Skin epidermis (tissue), 12 donors: ENCODE measurements at regions not wholly inside any gene's neighbourhood (a gene's known extent, or its start where the extent isn't known, plus 50 kb on each side); places are given as distances from the start of the nearest gene placed in this dataset.

ENCODE experiments used
- H3K27ac ChIP-seq, 21 experiments: fragments of 200-600 bp; sonication (generic) in 11 of 21; one replicate each; pipeline ENCODE4 v1.5.0; 2020; ENCODE audit warnings: mild to moderate bottlenecking in 3 of 21, inconsistent platforms in 2 of 21, moderate library complexity in 2 of 21
- H3K4me3 ChIP-seq, 7 experiments: fragments of 200-600 bp; sonication (generic) in 2 of 7; one replicate each; pipeline ENCODE4 v1.5.0; 2020; ENCODE audit warnings: inconsistent platforms in 2 of 7, mild to moderate bottlenecking in 2 of 7, moderate library complexity in 1 of 7

DNA sequence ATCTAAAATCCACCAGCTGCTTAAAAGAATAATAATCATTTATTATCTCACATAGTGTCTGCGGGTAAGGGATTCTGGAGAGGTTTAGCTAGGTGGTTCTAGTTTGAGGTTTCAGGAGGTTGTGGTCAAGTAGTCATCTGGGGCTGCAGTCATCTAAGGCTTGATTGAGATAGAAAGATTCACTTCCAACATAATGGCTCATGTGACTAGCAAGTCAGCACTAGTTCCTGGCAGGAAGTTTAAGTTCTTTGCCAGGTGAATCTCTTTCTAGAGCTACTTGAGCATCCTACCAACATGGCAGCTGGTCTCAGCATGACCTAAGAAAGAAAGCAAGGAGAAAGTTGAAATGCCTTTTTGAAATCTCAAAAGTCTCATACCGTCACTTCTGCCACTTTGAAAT lies 128.8 kb downstream of the EDN1 start:
- no peak overlapping the region for H3K4me3 ChIP-seq
- H3K27ac ChIP-seq, result no peak overlapping the region

DNA sequence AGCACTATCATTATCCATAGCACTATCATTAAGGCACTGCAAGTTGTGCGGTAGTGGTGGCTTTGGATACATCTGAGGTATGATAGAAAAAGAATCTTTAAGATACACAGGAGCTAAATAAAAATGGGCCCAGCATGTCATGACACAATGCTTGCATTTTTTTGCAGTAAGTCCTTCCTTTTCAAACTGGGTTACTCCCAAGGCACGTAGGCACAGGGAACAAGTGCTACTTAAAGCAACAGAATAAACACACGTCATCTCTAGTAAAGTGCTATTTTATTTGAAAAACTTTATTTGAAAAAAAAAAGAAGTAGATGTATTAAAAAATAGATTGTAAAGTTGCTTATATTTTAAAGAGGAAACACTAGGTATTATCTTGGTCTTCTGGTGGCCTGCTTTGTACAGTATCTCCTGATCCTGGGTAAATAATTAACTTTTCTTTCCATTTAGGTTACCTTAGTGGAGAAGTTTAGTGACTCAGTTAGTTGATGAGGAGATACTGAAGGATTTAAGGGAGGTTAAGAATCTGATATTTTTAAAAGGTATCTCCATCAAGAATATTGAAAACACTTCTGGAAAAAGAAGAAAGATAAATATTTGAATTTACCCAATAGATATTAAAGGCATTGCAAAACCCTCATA lies 129.6 kb downstream of the EDN1 start:
- H3K27ac ChIP-seq, result no peak overlapping the region
- H3K4me3 ChIP-seq, result no peak overlapping the region

DNA sequence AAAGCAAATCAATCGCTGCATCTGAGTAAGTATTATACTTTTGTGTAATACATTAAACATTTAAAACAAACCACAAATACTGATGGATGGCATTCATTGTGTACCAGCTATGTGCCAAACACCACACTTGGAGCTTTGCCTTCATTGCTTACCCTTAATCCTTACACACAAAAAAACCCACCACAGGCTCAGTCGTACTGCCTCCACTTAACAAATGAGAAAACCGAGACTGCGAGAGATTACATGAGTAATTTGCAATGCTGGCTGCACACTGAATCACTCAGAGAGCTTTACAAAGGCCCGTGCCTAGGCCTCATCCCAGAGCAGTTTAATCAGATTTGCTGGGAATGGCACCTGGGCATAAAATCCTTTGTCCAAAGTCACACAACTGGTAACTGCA lies 130.5 kb downstream of the EDN1 start:
- Histone ChIP-seq H3K4me3 (no peak overlapping the region), H3K27ac (no peak overlapping the region)

DNA sequence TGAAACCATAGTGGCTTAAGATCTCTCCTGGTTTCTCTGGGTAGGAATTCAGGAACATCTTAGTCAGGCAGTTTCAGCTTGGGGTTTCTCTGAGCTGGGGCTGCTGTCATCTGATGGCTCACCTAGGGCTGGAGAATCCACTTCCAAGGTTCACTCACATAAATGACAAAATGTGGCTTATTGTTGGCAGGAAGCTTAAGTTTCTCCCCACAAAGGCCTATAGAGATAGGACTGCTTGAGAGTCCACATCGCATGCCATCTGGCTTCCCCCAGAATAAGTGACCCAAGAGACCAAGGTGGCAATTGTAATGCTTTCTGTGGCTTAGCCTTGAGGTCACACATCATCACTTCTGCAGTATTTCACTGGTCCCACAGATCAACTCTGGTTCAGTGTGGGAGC lies 131.4 kb downstream of the EDN1 start:
- no peak overlapping the region for H3K27ac ChIP-seq
- no peak overlapping the region for H3K4me3 ChIP-seq

DNA sequence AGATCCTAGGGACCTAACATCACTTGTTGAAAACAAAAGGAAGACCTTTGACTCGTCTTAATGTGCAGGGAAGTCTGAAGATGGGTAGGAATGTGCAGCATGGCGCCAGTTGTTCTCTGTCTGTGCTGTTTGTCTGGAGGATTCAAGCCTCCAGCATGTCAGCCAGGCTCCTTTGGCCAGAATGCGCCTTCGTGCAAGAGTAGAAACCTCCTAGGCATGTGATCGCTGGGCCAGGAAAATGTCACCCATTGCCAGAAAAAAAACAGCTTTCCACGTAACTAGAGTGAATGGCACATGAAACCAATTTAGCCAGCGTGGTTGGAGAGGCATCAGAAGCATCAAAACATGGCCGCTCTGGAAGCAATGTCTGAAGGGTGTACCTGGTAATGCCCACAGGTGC lies 132.7 kb downstream of the EDN1 start:
- no peak overlapping the region for H3K27ac ChIP-seq
- no peak overlapping the region for H3K4me3 ChIP-seq

DNA sequence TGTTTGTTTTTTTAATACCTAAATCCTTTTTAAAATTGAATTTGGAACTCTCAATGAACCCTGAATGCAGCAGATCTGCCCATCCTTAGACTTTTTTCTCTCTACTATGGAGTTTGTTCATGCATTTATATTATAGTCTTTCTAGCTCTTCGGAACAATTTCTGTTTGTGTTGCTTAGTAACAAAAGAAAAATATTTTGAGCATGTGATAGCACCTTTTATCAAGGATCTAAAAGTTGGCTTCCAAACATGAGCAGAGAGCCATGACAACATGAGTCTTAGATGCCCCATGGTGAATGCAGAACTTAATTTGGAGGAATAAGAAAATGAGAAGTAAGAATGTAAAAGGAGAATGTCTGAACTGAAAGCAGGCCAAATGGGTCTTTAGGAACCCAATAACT lies 133.7 kb downstream of the EDN1 start:
- H3K27ac ChIP-seq, result no peak overlapping the region
- H3K4me3 ChIP-seq, result no peak overlapping the region

DNA sequence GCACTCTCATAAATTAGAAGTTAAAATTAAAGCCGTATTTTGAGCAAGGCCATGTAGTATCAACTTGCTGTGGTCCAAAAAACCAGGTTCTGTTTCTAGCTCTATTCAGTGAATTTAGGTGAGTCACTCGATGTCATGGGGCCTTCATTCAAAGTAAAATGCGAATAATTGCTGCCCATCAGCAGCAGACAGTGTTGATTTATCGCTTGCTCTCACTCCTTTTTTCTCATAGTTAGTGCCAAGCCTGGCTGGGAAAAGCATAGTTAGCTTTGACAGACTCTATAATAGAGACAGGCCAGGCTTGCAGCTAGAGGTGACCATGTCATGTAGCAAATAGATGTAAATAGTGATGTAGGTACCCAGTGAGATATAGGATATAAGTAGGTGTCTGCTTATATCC lies 136.0 kb downstream of the EDN1 start:
- Histone ChIP-seq H3K4me3 (no peak overlapping the region), H3K27ac (no peak overlapping the region)

DNA sequence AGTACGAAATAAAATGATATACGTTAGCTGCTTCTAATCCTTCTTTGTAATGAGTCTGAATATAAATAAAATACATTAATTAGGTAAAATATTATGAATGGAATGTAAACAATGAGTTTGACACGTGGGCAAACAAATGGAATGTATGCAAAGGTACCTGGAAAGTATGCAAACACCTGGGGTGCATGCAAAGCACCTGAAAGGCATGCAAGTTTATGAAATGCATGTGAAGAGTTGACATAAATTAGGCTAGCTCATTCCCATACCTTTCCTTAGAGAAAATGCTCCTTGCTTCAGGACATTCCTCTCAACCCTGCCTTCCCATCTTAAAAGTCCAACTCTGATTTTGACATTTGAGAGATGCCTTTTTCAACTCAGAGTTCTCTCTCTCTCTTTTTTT lies 140.9 kb downstream of the EDN1 start:
- no peak overlapping the region for H3K4me3 ChIP-seq
- no peak overlapping the region for H3K27ac ChIP-seq

DNA sequence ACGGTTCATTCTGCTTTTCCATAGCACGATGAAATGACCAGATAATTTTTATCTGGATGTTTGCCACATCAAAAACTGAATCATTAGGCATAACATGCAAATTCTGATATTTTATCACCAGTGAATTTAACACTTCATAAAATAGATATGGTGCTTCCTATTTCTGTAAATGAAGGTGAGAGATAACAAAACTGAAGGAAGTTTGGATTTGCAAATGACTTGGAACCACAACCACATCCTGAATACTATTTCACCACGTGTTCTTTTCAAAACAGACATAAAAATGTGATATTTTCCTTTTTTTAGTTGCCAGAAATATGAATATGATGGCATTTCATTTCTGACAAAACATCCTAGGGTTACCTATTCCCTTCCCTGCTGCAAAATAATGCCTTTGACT lies 146.1 kb downstream of the EDN1 start:
- H3K4me3 ChIP-seq, result no peak overlapping the region
- H3K27ac ChIP-seq, result no peak overlapping the region

DNA sequence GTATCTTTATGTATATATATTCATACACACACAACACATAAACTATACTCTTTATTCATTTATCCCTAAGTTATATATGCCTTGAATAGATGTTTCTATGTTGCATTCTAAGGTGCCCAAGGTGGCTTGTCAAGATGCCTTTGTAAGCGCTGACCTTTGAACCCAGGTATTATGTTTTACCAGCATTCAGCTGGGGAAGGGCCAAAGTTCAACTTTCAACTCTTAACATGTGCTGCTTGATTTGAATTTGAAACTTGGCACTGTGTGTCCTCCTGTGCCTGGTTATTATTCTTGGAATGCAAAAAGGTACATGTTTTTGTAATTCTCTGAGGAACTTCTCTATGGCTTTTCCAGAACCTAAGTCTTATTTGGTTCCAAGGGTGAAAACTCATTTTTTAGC lies 146.5 kb downstream of the EDN1 start:
- no peak overlapping the region for H3K4me3 ChIP-seq
- no peak overlapping the region for H3K27ac ChIP-seq

DNA sequence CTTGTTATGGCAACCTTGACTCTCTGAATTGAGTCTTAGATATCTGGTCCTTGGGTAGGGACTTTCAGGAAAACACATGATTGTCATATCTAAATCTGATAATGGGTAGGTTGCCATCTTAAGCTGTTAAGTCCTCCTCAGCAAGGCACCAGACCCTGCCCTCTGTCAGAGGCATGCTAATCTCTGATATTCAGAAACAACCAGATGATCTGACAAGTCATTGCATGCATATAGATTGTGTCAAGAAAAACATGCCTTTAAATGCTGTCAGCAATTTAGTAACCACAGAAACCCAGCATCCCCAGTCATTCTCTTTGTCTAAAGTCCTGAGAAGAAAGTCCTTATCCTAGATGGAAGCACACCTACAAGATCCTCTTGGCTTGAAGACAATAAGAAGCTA lies 149.1 kb downstream of the EDN1 start:
- H3K4me3 ChIP-seq, result no peak overlapping the region
- H3K27ac ChIP-seq, result no peak overlapping the region

DNA sequence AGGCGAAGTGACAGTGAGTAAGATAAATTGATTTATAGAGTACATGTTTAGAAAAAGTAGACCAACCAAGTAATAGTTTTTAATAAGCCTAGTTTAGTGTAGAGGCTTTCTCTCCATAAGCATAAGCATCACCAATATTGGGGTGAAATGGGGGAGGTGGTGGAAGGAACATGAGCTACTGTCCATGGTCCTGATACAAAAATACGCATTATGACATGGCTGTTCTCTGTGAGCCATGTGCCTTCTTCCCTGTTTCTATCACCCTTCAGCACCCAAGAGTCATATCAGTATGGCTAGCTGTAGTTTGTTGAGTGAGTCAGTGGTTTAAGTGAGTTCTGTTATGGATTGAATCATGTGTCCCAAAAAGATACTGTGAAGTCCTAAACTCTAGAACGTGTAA lies 150.8 kb downstream of the EDN1 start:
- Histone ChIP-seq H3K27ac (no peak overlapping the region), H3K4me3 (no peak overlapping the region)

DNA sequence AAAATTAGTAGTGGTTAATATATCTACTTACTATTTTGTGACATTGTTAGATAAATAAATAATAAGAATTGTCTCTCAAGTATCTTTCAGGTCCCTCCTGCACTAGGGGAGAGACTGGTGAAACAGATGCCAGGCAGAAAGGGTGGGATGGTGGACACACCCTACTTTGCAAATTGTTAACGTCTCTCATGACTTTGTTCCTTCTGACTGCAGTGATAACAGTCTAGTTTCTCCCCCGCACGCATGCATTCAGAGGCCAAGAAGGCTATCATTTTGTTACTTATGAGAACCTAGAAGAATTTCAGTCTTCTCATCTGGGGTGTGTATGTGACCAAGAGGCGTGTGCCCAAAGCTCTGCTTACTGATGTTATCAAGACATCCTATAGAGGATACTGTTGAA lies 152.3 kb downstream of the EDN1 start:
- Histone ChIP-seq H3K27ac (no peak overlapping the region), H3K4me3 (no peak overlapping the region)

DNA sequence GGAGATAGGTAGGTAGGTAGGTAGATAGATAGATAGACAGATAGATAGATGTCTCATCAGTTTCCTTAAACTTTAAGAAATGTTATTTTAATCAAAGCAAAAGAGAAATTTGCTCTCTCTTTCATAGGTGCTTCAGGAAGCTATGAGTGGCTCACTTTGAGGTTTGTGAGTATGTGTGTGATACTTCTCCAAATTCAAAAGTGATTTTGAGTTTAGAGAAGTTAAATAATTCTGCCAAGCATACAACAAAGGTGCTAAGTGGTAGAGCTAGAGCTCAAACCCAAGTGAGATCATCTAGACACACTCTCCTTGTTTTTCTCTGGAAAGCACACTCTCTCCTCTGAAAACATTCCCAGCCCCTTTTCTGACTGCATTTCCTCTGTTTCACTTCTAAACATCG lies 156.2 kb downstream of the EDN1 start:
- H3K4me3 ChIP-seq, result no peak overlapping the region

DNA sequence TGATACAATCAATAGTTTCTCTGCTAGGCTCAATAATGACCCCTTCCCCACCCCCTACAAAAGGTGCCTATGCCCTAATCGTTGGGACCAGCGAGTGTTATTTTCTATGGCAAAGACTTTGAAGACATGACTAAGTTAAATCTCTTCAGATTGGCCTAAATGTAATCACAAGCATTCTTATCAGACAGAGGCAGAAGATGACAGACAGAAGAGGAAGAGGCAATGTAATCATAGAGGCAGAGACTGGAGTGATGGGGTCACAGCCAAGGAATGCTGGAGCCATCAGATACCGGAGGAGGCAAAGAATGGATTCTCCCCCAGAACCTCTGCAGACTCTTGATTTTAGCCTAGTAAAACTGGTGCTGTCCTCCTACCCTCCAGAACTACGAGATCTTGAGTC lies 159.3 kb downstream of the EDN1 start:
- H3K4me3 ChIP-seq, result no peak overlapping the region
- no peak overlapping the region for H3K27ac ChIP-seq

More for the DNA sequence above, 156.2 kb downstream of the EDN1 start:
- no peak overlapping the region for H3K27ac ChIP-seq

DNA sequence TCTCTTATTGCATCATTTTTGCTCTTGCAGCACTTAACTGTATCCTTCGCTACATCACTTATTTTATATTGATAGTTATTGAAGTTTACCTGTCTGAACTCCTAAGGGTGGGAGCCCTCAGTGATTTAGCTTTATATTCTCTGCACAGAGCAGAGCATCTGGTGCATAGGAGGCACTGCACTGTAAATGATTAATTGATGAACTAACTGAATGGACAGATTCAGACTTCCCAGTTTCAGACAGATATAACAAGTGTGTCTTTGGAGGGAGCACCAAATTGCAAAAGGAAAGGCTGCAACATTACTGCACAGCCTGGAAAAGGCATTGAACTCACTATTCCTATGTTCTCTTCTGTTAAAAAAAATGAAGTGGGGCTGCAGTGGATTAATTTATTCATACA lies 160.3 kb downstream of the EDN1 start:
- H3K4me3 ChIP-seq, result no peak overlapping the region

DNA sequence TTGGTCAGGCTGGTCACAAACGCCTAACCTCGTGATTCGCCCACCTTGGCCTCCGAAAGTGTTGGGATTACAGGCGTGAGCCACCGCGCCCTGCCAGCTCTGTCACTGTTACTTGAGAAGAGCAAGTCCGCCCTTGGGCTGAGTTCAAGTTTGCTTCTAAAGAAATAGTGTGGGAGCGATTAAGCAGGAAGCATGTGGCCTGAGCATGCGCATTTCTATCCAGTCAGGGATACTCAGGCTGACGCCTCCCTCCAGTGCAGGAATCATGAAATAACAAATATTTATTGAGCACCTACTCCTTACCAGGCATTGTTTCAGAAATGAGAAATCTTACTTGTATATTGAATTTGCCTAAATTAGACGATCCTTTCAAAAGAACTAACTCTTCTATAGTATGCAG lies 166.2 kb downstream of the EDN1 start:
- no peak overlapping the region for H3K4me3 ChIP-seq
- H3K27ac ChIP-seq, result no peak overlapping the region

More for the DNA sequence above, 160.3 kb downstream of the EDN1 start:
- no peak overlapping the region for H3K27ac ChIP-seq

DNA sequence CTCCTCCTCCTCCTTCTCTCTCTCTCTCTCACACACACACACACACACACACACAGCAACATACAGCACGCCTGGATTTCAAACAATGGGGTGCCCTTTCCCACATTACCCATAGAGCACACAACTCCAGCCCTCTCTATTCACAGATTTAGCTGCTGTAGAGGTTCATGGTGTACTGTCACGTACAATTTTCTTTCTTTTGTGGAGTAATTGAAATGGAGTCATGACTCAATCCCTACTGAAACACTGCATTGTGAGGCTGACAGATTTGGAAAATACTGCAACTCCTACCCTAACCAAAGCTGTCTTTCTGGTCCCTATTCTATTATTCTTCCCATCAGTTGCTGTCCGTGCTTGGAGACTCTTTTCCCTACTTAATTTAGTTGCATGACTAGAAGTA lies 166.9 kb downstream of the EDN1 start:
- Histone ChIP-seq H3K27ac (no peak overlapping the region), H3K4me3 (no peak overlapping the region)

DNA sequence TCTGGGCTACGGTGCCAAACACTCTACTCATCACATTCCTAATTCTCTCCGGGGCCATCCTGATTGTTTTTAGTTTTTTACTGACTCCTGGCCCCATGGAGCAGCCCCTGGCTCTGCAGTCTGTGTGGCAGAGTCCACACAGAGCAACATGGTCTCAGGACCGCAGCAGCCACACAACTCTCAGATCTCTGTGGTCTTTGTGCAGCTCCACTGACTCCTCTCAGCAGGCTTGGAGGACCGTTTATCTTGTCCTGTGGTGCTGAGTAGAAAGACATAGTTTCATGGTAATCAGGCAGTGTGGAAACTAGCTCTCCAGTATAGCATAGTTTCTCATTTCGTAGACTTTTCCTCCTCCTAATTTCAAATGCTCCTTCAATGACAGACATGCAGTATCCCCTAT lies 168.4 kb downstream of the EDN1 start:
- Histone ChIP-seq H3K4me3 (no peak overlapping the region), H3K27ac (no peak overlapping the region)

DNA sequence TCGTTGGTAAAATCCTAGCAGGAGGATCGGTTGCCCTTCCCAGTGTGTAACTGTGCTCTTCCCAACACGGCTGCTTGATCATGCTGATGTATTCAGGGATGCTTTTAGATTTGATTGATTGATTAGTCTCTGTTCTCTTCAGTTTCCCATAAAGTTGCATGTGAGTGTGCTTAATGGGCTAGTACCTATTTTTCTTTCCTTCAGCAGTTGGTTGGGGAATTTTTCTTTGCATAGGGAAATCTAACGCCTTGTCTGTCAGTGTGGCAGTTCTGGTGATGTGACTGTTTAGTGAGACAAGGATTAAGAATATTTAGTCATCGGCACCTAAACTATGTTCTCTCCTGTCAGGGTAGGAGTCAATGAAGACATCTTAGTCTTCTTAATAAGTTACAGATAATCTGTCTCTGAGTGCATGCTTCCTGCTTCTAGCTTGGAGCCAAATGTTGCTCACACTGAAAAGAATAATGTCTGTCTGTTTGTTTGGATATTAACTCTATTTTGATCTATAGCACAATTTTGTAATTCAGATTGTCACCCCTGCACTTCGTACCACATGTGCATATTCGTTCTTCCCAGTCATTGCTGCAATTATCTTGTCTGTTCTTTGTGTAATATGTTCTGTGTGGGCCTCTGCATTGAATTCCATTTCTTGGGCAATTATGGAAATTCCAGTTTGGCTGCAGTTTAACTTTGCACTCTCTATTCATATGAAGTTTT lies 169.9 kb downstream of the EDN1 start:
- H3K27ac ChIP-seq, result no peak overlapping the region
- no peak overlapping the region for H3K4me3 ChIP-seq

DNA sequence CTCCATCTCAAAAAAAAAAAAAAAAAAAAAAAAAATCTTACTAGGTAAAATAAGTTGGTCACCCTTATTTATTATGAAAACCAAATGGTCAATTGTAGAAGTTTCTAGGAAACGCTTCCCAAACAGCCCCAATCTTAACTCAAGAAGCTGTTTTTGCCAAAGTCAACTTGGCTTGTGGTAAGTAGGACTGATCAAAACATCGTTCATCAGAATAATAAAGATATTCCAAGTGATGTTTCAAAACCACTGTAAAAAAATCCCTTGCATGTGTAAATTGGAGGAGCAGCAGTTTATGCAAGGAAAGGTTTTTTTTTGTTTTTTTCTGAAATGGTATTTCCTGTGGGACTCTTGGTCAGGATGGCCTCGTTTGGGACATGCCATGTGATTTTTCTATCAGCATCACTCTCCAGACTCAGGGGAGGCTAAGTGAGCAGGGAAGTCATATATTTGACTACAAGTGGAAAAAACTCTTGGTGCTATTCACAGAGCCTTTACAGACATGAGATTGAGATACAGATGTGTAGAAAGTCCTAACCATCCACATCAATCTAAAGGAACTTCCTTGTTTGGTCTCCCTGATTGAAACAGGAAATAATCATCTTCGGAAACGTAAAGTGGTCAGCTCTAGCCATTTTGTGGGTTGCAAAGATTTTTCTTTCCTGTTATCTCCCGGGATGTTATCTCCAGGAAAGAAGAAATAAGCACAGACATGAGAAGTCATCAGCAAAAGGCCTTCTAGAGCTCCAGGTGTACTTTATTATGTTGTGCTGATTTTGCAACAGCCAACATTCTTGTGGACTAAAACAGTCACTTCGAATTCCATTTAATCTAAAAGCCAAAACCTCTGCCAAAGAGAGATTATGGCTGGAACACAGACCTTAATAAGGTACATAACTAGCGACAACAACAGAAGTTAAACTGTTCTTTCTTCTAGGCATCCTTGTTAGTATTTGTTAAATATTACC lies 177.8 kb downstream of the EDN1 start:
- peak overlapping the region in 3 of 21 experiments; percentile 11 to 22 (median 14) for H3K27ac ChIP-seq

More for the DNA sequence above, 177.8 kb downstream of the EDN1 start:
- no peak overlapping the region for H3K4me3 ChIP-seq
